Subcutaneous abdominal adipose tissue (tissue), 5 donors: ENCODE measurements at regions not wholly inside any gene's neighbourhood (a gene's known extent, or its start where the extent isn't known, plus 50 kb on each side); places are given as distances from the start of the nearest gene placed in this dataset.
"Not testable (repeated sequence)": the region's sequence is repeated elsewhere in the genome, so short reads cannot be mapped to it uniquely, and the experiment has no call there.

Source experiments
- H3K27ac ChIP-seq: one replicate; pipeline ENCODE4 v1.7.0; 2013; ENCODE audit warnings: low read depth, mild to moderate bottlenecking, inconsistent platforms, low read length, moderate library complexity
- H3K27me3 ChIP-seq, 5 donors: one replicate each; pipeline ENCODE4 v1.7.0; 2013; ENCODE audit warnings: low read length in 5 of 5, inconsistent platforms in 1 of 5; ENCODE audit not compliant: control insufficient read depth in 5 of 5, insufficient read depth in 4 of 5
- H3K36me3 ChIP-seq, 5 donors: one replicate each; pipeline ENCODE4 v1.7.0; 2013; ENCODE audit warnings: low read length in 5 of 5; ENCODE audit not compliant: control insufficient read depth in 5 of 5, insufficient read depth in 5 of 5
- H3K4me1 ChIP-seq, 5 donors: one replicate each; pipeline ENCODE4 v1.7.0; 2013; ENCODE audit warnings: low read length in 5 of 5, mild to moderate bottlenecking in 3 of 5, moderate library complexity in 1 of 5; ENCODE audit not compliant: control insufficient read depth in 5 of 5, insufficient read depth in 5 of 5
- H3K4me3 ChIP-seq, 5 donors: one replicate each; pipeline ENCODE4 v1.7.0; 2013; ENCODE audit warnings: low read length in 5 of 5, low read depth in 1 of 5
- H3K9ac ChIP-seq, 5 donors: one replicate each; pipeline ENCODE4 v1.7.0; 2013; ENCODE audit warnings: low read length in 5 of 5, mild to moderate bottlenecking in 4 of 5, moderate library complexity in 3 of 5
- H3K9me3 ChIP-seq, 5 donors: one replicate each; pipeline ENCODE4 v1.7.0; 2013; ENCODE audit warnings: low read length in 5 of 5; ENCODE audit not compliant: control insufficient read depth in 5 of 5
- donor health status: healthy.
- donor health status: healthy.
- donor health status: healthy.
- donor health status: healthy.
- donor health status: healthy.

DNA sequence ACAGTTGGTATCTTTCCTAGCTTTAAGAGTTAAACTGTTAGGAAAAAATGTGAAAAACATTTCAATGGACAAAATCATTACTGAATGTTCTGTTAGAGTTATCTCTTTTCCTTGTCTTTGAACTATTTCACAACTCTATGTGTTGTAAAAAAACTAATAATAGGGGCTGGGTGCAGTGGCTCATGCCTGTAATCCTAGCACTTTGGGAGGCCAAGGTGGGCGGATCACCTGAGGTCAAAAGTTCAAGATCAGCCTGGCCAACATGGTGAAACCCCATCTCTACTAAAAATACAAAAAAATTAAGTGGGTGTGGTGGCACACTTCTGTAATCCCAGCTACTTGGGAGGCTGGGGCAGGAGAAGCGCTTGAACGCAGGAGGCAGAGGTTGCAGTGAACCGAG is 184.0 kb upstream of the P2RY1 start:
- H3K27me3 ChIP-seq, H3K4me1 ChIP-seq, H3K9me3 ChIP-seq, H3K36me3 ChIP-seq, H3K9ac ChIP-seq, H3K27ac ChIP-seq, H3K4me3 ChIP-seq: not testable (repeated sequence)

DNA sequence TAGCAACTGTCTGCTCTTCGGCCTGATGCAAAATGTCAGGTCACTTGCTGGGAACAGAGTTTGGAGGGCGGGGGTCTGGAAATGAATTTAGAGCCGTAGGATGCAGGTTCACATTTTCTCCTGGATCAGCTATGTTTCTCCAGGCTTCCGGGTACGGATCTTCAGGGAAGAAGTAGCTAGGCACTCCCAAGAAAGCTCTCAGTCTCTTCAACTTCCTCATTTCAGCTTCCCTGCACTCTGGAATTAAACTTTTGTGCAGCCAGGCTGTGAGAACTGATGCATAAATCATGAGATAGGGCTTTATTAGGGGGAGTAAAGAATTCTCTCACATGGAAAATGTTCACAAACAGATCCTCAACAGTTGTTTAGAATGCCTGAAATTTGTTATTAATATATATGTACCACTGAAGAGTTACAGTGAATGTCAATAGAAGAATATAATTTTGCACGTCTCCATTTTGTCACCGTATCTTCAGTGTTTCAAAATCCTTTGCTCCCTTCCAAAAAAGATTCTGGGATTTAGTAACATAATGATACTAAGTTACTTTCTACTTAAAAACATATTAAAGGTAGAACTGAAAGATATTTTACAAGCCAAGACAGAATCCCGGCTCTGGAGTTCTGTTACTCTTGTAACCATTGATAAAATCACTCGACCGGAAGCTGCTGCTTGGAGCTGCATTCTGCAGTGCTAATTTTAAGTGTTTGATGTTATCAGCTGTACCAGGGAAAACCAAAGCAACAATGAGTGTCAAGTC is 178.5 kb upstream of the P2RY1 start:
- Histone ChIP-seq H3K9me3 (peaks cover 0 to 6% (median 0%) of the 10 kb centered on the region in 5 donors), H3K9ac (no peak overlapping the region), H3K36me3 (no peaks in the 10 kb centered on the region), H3K4me3 (peak overlapping the region in 2 of 5 donors; percentile 16 to 22), H3K27ac (no peak overlapping the region), H3K4me1 (peaks cover 0 to 9% (median 0%) of the 10 kb centered on the region in 5 donors), H3K27me3 (no peaks in the 10 kb centered on the region)

DNA sequence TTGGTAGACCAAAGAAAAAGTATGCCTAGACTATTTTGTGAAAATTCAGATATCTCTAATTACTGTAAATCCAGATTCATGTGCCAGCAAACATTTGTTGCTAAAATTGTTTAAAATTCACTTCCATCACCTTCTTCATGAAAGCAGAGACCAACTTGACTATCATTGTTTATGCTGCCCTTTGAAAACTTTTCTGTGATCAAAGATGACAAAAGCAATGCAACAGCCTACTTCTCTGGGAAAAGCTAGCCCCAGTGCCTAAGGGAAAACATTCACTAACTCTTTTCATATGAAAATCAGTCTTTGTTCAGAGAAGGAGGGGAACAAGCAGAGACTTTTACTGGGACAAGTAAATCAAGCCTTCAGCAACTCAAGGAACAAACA is 178.0 kb upstream of the P2RY1 start:
- Histone ChIP-seq H3K36me3 (no peaks in the 10 kb centered on the region), H3K27ac (no peak overlapping the region), H3K4me3 (no peak overlapping the region), H3K4me1 (peaks cover 0 to 9% (median 0%) of the 10 kb centered on the region in 5 donors), H3K27me3 (no peaks in the 10 kb centered on the region), H3K9ac (no peak overlapping the region), H3K9me3 (peaks cover 0 to 6% (median 0%) of the 10 kb centered on the region in 5 donors)

DNA sequence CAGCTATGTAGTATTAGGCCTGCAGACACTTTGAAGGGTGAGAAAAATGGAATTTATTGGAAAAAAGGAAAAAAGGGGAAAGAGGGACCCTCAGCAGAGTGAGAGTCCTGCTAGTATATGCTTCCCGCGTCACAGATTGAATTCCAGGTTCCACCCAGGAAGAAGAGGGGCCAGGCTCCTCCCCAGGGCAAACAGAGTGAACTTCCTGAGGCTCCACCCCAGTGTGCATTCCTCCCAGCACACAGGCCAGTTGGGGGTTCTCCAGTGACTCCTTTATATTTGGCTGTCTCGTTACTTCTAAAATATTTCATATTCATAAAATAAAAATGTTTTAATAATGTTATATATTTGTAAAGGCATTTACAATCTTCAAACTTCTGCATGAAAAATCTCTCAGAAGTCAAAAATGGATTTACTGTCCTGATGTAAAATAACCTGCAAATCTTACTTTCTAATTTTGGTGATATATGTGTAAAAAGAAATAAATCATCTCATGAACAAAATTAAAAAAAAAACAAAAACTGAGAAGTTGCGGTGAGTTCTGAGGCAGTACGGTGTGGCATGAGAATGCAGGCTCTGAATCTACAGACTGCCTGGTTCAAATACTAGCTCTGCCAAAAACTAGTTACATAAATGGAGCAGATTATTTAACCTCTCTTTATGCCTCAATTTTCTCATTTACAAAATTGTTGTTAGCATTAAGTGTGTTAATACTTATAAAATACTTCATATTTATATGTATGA is 175.8 kb upstream of the P2RY1 start:
- Histone ChIP-seq H3K36me3 (no peaks in the 10 kb centered on the region), H3K9me3 (peaks cover 0 to 6% (median 0%) of the 10 kb centered on the region in 5 donors), H3K4me1 (peaks cover 0 to 9% (median 0%) of the 10 kb centered on the region in 5 donors), H3K27me3 (no peaks in the 10 kb centered on the region), H3K9ac (no peak overlapping the region), H3K4me3 (no peak overlapping the region), H3K27ac (no peak overlapping the region)

DNA sequence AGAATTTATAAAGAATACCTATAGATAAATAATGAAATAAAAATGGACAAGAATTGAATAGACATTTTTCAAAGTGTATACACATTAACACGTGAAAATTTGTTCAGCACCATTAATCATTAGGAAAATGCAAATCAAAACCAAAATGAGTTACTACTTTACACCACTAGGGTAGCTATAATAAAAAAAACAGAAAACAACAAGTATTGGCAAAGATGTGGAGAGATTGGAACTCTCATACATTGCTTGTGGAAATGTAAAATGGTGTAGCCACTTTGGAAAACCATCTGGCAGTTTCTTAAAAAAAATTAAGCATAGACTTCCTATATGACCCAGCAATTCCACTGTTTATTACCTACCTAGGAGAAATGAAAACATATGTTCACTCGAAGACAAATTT is 172.8 kb upstream of the P2RY1 start:
- H3K27ac ChIP-seq, result no peak overlapping the region
- peaks cover 0 to 6% (median 0%) of the 10 kb centered on the region in 5 donors for H3K9me3 ChIP-seq
- H3K27me3 ChIP-seq, result no peaks in the 10 kb centered on the region
- no peaks in the 10 kb centered on the region for H3K36me3 ChIP-seq
- no peaks in the 10 kb centered on the region for H3K4me1 ChIP-seq
- H3K4me3 ChIP-seq, result no peak overlapping the region
- no peak overlapping the region for H3K9ac ChIP-seq

DNA sequence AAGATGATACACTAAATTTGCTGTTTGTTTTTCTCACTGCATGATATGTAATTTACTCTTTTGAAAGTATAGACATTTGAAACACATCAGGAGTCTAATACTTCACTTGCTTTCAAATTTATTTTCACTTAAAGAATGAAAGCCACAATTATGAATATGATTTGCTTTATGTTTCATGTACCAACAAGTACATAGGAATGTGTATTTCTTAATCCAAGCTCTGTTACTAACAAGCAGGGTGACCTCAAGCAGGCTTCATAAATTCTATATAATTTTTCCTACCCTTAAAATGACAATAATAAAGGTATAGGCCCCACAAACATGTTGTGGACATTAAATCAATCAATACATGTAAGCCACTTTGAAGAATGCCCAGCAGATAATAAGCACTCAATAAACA is 170.2 kb upstream of the P2RY1 start:
- Histone ChIP-seq H3K9ac (no peak overlapping the region), H3K9me3 (peaks cover 0 to 6% (median 0%) of the 10 kb centered on the region in 5 donors)

DNA sequence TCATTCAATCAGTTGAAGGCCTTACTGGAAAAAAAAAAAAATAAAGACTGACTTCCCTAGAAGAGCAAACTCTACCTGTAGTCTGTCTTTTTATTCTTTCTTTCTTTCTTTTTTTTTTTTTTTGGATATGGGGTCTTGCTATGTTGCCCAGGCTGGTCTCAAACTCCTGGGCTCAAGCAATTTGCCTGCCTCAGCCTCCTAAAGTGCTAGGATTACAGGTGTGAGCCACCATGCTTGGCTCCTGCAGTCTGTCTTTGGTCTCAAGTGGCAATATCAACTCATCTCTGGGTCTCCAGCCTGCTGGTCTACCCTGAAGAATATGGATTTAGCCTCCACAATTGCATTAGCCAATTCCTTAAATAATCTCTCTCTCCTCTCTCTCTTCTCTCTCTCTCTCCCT is 167.7 kb upstream of the P2RY1 start:
- H3K27ac ChIP-seq, result no peak overlapping the region
- no peaks in the 10 kb centered on the region for H3K36me3 ChIP-seq
- H3K4me1 ChIP-seq, result peaks cover 0 to 4% (median 3%) of the 10 kb centered on the region in 5 donors
- no peak overlapping the region for H3K4me3 ChIP-seq
- no peak overlapping the region for H3K9ac ChIP-seq
- H3K9me3 ChIP-seq, result no peaks in the 10 kb centered on the region
- H3K27me3 ChIP-seq, result no peaks in the 10 kb centered on the region

More for the DNA sequence above, 170.2 kb upstream of the P2RY1 start:
- H3K27ac ChIP-seq, result no peak overlapping the region
- H3K4me3 ChIP-seq, result no peak overlapping the region
- no peaks in the 10 kb centered on the region for H3K27me3 ChIP-seq
- H3K4me1 ChIP-seq, result no peaks in the 10 kb centered on the region
- no peaks in the 10 kb centered on the region for H3K36me3 ChIP-seq

DNA sequence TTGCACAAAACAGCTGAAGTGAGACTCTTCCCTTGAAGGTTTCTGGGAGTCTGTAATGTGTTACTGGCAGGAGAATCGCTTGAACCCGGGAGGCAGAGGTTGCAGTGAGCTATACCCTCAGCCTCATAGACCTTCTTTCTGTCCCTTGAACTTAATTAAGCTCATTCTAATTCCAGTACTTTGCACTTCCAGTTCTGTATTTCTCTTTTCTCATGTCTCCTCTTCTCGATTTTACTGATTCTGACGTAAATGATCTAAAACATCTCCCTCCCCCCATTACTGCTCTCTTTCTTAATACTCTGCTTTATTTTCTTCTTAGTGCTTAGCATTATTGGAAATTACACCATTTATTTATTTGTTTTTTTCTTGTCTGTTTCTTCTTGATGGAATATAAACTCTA is 165.4 kb upstream of the P2RY1 start:
- no peak overlapping the region for H3K27ac ChIP-seq
- no peaks in the 10 kb centered on the region for H3K9me3 ChIP-seq
- no peak overlapping the region for H3K4me3 ChIP-seq
- H3K36me3 ChIP-seq, result no peaks in the 10 kb centered on the region
- H3K27me3 ChIP-seq, result no peaks in the 10 kb centered on the region
- H3K9ac ChIP-seq, result no peak overlapping the region
- H3K4me1 ChIP-seq, result peaks cover 0 to 7% (median 3%) of the 10 kb centered on the region in 5 donors

DNA sequence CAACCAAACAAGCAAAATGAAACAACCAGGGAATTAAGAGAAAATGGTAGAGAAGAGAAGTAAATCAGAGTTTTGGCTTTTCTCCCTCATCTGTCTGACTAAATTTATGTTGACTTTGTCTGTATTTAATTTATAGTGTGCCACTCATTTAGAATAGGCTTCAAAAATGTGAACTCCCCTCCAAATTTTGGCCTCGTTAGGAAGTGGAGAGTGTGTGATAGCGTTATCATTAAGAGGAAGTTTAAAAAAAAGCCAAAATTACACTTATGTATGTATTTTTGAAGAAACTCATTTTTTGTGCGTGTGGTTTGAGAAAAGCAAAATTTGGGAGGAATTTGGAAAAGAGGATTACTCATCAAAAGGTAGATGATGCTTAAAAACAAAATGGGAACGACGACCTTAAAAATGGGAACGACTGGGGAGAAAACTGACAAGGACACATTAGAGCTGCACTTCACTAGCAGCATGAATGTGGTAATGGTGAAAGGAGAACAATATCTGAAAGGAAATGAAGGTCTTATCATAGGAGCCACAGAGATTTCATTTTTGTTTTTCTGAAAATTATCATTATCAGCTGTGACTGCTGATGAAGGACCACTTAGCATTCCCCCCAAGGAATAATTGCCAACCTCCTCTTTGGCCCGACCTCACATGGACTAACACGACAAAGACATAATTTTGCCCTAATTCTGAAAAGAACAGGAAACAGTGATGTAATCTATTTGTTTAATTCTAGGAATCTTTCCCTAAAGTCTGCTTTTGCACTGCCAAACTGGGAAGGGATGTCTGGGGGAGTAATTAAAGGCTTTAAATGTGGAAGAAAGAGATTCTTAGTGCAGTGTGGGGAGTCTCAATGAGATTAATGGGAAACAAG is 163.2 kb upstream of the P2RY1 start:
- H3K4me1 ChIP-seq, result peaks cover 0 to 7% (median 3%) of the 10 kb centered on the region in 5 donors
- no peaks in the 10 kb centered on the region for H3K27me3 ChIP-seq
- no peaks in the 10 kb centered on the region for H3K36me3 ChIP-seq
- H3K27ac ChIP-seq, result no peak overlapping the region
- no peak overlapping the region for H3K9ac ChIP-seq
- no peak overlapping the region for H3K4me3 ChIP-seq
- no peaks in the 10 kb centered on the region for H3K9me3 ChIP-seq

DNA sequence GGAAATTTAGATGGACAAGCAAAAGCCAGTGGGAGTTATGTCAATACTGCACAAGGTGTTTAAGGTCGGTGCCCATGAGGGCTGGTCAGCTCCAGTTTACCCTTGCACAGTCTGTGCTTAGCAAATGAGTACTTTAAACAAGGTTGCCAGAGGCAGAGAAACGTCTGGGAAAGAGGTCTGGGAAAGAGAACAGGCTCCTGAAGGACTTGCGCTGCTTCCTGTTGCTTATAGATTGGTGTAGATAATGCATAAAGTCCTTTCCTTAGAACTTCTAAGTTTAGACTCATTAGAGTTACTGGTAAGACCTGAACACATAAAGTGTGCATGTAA is 162.6 kb upstream of the P2RY1 start:
- H3K9me3 ChIP-seq, result no peaks in the 10 kb centered on the region
- peaks cover 0 to 7% (median 3%) of the 10 kb centered on the region in 5 donors for H3K4me1 ChIP-seq
- no peaks in the 10 kb centered on the region for H3K27me3 ChIP-seq
- H3K9ac ChIP-seq, result no peak overlapping the region
- no peak overlapping the region for H3K27ac ChIP-seq
- H3K4me3 ChIP-seq, result no peak overlapping the region
- no peaks in the 10 kb centered on the region for H3K36me3 ChIP-seq
